HG03442 (cell line): ENCODE measurements at regions not wholly inside any gene's neighbourhood (a gene's known extent, or its start where the extent isn't known, plus 50 kb on each side); places are given as distances from the start of the nearest gene placed in this dataset.

Source experiments
- ATAC-seq: cut with Tn5 transposase; IDR thresholded peaks from one replicate; pipeline ENCODE4 v1.9.1; 2021; ENCODE audit warnings: mild to moderate bottlenecking, moderate library complexity; ENCODE audit not compliant: unreplicated experiment

DNA sequence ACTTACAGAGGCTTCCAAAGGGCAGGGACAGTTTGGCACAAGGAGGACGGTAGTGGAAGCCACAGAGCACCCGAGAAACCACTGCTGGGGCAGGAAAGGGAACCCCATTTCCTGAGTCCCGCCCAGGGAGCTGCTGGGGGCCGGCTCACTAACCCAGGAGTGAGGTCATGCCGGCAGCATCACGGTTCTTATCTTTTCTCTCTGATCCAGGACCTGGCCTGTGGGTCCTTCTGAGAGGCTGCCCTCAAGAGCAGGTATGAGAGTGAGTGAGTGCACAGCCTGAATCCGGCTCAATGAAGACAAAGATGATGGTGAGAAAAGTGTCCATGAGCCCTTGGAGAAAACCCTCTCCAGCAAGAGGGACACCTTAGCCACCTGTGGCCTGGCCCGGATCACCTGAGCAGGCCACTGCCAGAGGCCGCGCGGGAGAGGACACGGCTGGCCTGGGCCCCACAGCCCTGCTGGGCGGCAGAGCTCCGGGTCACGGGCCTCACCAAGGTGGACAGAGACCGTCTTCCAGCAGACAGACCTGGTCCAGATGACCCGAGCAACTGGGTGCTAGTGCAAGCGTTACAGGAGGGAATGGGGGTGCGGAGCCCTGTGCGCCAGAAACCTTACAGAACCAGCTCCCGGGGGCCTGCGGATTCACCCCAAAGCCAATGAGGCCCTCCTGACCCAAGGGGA, 94.9 kb downstream of the RIPK4 start:
- ATAC-seq, result no peak

- ATAC-seq, result no peak
These were observed 95.6 kb downstream of the RIPK4 start for GRCh38 chr21:41671212-41671762.

DNA sequence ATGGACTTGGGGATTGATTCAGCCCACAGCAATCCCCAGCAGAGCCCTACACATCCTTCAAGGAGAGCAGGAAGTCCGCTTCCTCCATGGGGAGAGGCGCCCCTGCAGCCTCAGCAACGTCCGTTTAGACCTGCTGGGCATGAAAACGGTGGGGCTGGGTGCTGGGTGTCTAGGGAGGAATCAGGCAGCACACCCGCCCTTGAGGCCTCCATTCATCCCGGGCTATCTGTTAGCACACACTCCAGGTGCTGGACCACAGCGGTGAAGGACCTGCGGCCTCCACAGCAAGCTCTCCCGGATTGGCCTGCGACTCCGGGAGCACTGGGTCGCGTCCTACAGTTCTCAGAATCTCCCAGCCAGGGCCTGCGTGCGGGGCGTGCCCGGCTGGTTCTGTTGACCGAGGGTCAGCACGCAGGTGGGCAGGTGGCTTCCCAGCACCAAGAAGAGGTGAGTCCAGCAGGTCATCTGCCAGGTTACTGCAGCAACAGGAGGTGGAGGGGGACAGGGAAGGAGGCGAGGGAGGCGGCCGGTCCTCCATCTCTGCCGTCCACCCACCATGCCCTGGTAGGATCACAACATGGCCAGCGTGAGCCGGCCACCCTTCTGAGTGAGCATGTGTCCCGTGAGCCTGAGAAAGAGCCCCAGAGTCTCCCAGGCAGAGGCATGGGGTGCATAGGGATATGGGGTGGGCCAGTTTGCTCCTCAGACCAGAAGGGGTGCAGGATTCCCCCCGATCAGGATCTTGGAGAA, 96.6 kb downstream of the RIPK4 start:
- ATAC-seq, result no peak

GRCh38 chr21:41669533-41669830, 97.4 kb downstream of the RIPK4 start:
- ATAC-seq, result no peak

DNA sequence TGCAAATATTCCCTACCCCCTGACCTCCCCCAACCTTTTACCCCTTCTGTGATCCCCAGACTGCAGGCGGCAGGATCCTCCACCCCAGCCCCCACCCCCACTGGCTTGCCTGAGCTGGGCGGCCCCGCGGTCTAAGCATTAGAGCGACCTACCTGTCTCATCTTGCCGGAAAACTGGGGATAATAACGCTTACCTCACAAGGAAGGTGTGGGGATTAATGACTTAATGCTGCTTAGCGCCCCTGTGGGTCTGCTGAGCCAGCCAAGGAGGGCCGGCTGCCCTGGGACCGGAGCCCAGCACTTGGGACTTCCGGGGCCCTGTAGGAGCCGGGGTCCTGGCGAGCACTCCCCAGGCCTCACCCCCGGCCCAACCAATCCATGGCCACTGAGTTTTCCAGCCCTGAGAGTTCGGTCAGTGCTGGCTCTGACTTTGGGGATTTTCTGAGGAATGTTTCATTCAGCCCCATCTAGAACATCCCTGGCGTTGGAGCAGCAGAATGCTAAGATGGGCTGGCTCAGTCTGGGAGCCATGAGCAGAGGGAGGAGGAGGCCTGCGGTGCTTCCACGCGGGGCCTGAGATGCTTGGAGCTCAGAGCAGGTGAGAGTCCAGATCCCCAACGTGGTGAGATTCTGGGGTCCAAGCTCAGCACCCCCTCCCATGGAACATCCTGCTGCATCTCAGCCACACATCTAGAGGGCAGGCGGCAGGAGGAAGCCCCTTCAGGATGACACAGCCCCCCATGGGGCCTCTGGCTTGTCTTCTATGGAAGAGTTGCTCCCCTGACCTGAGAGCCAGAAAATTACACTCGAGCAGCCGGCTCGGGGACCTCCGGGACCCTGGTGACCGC, 97.9 kb downstream of the RIPK4 start:
- no peak for ATAC-seq

- no peak for ATAC-seq
These were observed 98.8 kb downstream of the RIPK4 start for GRCh38 chr21:41668051-41668541.

DNA sequence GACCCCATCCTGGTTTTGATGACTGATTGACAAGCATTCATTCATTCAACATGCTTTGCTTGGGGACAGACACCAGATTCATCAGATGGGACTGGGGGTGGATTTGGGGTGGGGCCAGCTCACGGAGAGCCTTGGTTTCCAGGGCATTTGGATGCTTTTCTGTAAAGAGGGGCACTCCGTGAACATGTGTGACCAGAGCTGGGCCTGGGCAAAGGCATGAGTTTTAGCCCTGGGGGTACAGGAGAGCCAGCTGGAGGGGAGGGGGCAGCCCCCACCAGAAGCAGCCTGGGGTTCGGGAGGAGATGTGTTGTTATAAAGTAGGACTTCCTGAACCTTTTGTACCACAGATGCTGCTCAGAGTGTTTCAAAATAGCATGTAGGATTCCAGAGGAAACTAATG, 99.7 kb downstream of the RIPK4 start:
- no peak for ATAC-seq

DNA sequence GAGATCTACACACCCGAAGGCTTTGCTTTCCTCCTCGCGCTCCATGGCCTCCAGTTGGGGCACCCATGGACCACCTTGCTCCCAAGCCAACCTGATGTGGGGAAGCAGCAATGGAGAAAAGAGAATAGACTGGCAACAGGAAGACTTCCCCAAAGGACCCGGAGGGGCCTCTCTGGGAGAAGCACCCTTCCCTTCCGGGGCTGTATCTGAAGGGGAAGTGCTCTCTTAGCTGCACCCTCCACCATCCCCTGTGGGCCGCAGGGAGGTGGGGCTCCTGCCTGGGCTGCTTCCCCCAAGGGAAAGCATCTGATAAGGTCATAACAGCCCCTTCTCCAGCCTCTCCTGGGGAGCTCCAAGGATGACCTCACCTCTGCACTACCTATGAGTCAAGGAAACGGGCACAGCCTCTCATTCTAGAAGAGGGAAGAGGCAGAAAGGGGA, 100.2 kb downstream of the RIPK4 start:
- ATAC-seq, result no peak

GRCh38 chr21:41665766-41666595, 100.9 kb downstream of the RIPK4 start:
- no peak for ATAC-seq

GRCh38 chr21:41664881-41665765, 101.7 kb downstream of the RIPK4 start:
- ATAC-seq, result no peak

DNA sequence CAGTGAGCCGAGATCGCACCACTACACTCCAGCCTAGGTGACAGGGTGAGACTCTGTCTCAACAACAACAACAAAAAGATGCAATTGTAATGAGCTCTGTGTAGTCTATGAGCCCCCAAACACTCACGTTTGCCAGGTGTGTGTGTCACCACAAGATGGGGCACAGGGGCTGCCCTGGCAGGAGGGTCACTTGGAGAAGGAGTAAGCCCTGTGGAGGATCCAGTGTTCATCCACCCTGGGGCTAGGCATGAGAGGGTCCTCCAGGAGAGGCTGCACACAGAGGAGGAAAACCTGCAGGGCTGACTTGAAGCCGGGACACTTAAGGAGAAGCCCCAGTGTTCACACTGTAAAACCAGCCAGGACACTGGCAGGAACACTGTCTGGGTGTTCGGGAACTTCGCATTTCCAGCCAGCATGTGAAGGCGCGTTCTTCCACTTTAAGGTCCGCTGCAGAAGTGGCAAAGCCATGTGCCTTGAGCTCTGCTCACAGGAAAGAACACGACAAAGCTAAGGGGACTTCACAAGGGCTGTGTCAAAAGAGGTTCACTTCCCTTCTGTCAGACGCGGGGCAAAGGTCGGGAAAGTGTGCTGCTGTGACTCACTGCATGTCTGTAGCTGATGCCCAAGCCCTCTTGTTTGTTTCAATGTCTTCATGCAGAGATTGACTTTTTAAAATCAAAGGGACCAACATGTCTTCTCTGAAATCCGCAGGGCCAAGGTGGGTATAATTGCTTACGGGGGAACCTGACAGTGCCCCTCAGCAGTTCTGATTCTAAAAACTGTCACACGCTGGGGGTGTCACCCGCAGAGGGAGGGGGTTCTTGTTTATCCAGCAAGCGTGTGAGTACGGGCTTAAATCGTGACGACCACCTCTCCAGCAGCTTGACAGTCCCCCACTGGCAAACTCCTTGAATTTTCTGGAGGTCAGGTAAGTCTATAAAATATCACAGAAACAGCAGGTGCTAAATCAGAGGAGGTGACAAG, 102.8 kb downstream of the RIPK4 start:
- ATAC-seq, result no peak

- no peak for ATAC-seq
These were observed 104.1 kb downstream of the RIPK4 start for GRCh38 chr21:41662761-41663160.

GRCh38 chr21:41662161-41662560, 104.7 kb downstream of the RIPK4 start:
- no peak for ATAC-seq

DNA sequence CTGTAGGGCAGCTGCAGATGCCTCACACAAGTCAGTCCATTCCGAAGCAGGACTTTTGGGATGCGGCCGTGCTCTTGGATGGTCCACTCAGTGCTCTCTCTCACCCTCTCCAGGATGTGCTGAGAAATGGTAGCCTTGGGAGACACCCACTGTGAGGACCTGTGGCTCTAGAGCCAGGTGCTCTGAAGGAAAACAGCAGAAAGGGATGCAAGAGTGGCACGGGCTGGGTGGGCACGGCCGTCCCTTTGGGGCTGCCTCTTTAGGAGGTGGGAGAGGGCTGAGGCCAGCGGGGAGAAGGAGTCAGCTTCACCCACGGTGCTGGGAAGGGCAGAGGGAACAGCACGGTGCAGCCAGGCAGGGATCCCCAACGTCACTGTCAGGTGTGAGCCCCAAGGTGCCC, 106.1 kb downstream of the RIPK4 start:
- no peak for ATAC-seq

DNA sequence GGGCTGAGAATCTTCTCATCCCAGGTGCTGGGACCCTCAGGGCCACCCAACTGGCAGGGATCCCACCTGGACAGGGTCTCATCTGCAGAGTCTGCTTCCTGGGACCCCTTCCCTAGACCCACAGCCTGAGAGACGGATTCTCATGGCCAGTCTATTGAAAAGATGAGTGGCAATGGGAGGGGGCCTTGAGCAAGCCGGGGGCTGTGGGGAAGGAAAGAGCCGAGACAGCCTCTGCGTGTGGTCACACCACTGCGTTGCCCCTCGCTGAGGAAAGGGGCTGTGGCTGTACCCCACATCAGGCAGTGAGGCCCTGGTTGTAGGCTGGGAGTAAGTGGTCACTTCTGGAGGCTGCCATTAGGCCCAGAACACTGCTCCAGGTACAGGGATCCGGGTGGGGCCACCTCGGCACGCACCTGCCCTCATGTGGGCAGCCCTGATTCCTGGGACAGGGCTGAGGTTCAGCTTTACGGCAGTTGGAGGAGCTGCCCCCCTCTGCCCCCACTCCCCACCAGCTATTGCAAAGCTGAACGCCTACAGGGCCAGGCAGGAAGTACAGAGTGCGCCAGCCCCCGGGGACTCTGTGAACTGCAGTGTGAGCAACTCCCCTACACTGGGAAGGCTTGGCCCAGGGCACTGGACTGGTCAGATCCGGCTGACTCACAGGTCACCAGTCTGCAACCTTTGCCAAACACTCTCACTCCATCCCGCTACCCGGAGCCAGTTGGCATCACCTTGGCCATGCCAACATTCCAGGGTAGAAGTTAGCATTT, 106.9 kb downstream of the RIPK4 start:
- no peak for ATAC-seq

- no peak for ATAC-seq
These were observed 109.8 kb downstream of the RIPK4 start for GRCh38 chr21:41656946-41657525.

GRCh38 chr21:41655259-41655658, 111.6 kb downstream of the RIPK4 start:
- no peak for ATAC-seq
